Retinal pigment epithelial cell (primary cell): ENCODE measurements at regions not wholly inside any gene's neighbourhood (a gene's known extent, or its start where the extent isn't known, plus 50 kb on each side); places are given as distances from the start of the nearest gene placed in this dataset.

ENCODE experiments used
- DNase-seq: peaks from one replicate; pipeline ENCODE4 v3.0.0-alpha.2; 2010; ENCODE audit warnings: low read depth
- H3K4me3 ChIP-seq: 2 replicates; pipeline ENCODE4 v1.5.1; 2011; ENCODE audit warnings: mild to moderate bottlenecking, low read length, control low read depth, moderate library complexity
- TF ChIP-seq, protein P1 (sequence below): conservative IDR thresholded peaks from 2 replicates; pipeline ENCODE4 v1.5.1; 2011; ENCODE audit warnings: low read depth, low read length, control low read depth, inconsistent platforms

DNA sequence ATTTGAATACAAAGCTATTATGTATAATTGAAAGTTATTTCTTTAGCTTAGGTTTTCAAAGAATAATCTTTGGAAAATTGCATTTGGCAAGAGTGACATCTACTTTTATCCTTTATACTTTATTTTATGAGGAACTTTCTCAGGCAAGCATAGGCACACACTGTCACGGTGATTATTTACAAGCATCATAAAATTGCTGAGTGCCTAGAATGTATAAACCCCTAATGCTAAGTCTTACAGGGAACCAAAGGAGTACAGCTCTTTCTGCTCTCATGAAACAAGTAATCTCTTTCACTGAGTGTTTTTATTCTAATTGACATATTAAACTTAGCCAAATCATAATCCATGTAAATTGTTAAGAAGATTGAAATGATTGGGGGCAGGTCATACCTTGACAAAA is 154.9 kb downstream of the FSCB start:
- no peak overlapping the region for H3K4me3 ChIP-seq
- TF ChIP-seq, protein P1, sequence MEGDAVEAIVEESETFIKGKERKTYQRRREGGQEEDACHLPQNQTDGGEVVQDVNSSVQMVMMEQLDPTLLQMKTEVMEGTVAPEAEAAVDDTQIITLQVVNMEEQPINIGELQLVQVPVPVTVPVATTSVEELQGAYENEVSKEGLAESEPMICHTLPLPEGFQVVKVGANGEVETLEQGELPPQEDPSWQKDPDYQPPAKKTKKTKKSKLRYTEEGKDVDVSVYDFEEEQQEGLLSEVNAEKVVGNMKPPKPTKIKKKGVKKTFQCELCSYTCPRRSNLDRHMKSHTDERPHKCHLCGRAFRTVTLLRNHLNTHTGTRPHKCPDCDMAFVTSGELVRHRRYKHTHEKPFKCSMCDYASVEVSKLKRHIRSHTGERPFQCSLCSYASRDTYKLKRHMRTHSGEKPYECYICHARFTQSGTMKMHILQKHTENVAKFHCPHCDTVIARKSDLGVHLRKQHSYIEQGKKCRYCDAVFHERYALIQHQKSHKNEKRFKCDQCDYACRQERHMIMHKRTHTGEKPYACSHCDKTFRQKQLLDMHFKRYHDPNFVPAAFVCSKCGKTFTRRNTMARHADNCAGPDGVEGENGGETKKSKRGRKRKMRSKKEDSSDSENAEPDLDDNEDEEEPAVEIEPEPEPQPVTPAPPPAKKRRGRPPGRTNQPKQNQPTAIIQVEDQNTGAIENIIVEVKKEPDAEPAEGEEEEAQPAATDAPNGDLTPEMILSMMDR: no peak
- DNase-seq: peak; percentile 30

DNA sequence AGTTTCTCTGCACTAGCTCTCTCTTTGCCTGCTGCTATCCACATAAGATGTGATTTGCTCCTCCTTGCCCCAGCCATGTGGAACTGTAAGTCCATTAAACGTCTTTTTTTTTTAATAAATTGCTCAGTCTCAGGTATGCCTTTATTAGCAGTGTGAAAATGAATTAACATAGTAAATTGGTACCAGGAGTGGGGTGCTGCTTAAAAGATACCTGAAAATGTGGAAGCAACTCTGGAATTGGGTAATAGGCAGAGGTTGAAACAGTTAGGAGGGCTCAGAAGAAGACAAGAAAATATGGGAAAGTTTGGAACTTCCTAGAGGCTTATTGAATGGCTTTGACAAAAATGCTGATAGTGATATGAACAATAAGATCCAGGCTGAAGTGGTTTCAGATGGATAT is 159.8 kb downstream of the FSCB start:
- no peak overlapping the region for H3K4me3 ChIP-seq
- no peak for DNase-seq
- TF ChIP-seq, protein P1: no peak

DNA sequence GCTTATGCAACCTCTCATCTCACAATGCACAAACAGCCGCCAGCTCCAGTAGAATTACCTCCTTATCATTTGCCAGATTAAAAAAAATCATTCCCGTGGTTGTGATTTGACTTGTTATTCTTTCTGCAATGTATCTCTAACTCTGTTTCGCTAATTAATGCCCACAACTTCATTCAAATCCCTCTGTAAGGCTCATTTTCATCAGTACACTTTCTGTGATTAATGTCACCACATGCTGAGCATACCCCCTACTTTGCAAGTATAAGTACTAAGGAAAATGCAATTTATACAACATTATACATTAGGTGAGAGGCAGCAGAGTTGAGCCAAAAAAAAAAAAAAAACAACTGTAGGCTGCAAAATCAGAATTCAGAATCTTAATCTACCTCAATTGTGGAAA is 166.0 kb downstream of the FSCB start:
- H3K4me3 ChIP-seq: no peak overlapping the region
- TF ChIP-seq, protein P1: no peak

DNA sequence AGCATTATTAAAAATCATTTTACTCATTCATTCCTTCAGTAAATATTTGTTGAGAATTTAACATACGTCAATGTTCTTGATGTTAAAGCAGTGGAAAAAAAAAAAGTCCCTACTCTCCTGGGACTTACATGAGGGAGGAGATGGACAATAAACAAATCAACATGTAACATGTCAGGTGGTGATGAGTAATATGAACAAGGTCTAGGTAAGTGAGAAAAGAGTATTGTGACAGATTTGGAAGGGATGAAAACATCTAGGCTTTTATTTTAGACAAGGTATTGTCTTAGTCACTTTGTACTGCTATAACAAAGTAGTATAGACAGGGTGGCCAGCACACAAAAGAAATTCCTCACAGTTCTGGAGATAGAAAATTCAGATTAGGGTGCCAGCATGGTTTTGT is 167.2 kb downstream of the FSCB start:
- H3K4me3 ChIP-seq: no peak overlapping the region
- TF ChIP-seq, protein P1: no peak
- no peak for DNase-seq

More for the DNA sequence above, 166.0 kb downstream of the FSCB start:
- DNase-seq: no peak

DNA sequence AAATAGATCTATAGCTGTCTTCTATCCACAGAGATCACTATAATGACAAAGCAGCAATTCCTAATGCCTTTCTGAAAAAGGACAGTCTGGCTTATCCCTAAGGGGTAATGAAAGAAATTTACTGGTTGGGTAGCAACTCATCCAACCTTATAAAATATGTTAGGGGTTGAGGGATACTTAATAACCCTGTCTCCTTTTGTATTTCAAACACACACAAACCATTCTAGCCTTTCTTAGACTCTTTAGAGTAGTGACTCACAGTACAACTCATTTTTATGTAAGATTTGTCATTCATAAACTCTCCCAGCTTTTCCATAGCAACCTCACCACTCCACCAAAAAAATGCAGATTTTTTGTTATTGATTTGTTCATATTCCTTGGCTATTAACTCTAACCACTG is 167.9 kb downstream of the FSCB start:
- TF ChIP-seq, protein P1: no peak
- no peak overlapping the region for H3K4me3 ChIP-seq
- DNase-seq: no peak

DNA sequence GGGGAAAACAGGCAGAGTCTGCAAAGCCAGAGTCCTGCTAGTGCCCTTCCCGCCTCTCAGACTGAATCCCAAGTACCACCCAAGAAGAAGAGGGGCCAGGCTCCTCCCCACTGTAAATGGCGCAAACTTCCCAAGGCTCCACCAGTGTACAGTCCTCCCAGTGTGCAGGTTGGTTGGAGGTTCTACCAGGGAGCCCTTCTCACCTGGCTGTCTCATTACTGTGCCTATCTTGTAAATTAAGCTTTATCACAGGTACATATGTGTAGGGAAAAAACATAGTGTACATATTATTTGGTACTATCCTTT is 189.7 kb downstream of the FSCB start:
- no peak overlapping the region for H3K4me3 ChIP-seq
- TF ChIP-seq, protein P1: no peak
- no peak for DNase-seq

DNA sequence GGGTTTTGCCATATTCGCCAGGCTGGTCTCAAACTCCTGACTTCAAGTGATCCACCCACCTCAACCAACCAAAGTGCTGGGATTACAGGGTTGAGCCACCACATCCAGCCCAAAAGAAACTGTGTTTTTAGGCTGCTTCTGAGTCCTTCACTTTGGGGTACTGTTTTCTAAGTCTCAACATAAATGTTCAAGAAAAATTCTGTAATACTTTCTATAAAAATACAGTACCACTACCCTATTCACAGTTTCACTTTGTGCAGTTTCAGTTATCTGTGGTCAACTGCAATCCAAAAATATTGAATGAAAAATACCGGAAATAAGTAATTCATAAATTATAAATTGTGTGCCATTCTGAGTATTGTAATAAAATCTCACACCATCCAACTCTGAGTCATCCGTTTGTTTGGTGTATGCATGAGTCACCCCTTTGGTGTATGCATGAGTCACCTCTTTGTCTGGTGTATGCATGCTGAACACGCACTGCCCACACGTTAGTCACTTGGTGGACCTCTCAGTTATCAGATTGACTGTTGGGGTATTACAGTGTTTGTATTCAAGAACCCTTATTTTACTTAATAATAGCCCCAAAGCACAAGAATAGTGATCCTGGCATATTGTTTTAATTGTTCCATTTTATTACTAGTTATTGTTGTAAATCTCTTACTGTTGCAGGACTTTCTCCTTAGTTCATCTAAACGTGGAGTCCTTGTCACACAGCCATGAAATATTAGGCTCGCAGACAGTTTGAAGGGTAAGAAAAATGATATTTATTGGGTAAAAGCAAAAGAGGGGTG is 190.2 kb downstream of the FSCB start:
- H3K4me3 ChIP-seq: no peak overlapping the region
- peak; percentile 98 for DNase-seq
- TF ChIP-seq, protein P1: no peak
